ENCODE measurements at regions not wholly inside any gene's neighbourhood (a gene's known extent, or its start where the extent isn't known, plus 50 kb on each side); places are given as distances from the start of the nearest gene placed in this dataset.
"Not testable (repeated sequence)": the region's sequence is repeated elsewhere in the genome, so short reads cannot be mapped to it uniquely, and the experiment has no call there.

DNA sequence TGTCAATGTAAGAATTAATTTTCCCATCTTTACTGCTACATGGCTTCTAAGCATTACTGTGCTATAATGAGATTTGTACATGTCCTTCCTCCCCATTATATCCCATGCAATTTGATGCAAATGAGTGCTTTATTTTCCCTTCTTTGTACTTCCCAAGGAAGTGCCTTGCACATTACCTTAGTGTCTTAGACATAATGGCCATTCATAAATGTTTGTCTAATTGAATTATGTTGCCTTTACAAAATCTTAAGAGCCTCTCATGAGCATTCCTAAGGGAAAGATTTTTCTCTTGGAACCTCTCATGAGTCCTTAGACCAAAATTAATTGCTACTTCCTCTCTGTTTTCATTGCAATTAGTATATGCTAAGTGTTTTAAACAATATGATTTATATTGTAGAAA, 741.7 kb downstream of the RERGL start:
- no peak for DNase-seq

DNA sequence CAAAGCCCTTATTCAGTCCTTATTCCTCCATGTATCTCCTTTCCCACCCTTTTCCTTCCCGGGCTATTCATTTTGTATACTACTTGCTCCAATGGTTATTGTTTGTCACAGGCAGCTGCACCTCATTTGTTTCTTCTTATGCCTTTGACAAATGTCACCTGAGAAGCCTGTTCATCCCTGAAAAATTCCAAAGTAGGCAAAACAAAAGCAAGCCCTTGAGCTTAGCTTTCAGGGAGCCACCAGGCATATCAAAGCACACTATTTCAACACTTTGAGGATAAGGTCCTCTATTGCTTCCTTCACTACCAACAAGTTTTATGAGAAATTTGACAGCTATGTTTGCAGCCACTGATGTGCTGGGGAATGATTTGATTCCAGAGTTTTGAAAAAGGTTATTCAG, 738.7 kb upstream of the LMO3 start:
- DNase-seq, result no peak

DNA sequence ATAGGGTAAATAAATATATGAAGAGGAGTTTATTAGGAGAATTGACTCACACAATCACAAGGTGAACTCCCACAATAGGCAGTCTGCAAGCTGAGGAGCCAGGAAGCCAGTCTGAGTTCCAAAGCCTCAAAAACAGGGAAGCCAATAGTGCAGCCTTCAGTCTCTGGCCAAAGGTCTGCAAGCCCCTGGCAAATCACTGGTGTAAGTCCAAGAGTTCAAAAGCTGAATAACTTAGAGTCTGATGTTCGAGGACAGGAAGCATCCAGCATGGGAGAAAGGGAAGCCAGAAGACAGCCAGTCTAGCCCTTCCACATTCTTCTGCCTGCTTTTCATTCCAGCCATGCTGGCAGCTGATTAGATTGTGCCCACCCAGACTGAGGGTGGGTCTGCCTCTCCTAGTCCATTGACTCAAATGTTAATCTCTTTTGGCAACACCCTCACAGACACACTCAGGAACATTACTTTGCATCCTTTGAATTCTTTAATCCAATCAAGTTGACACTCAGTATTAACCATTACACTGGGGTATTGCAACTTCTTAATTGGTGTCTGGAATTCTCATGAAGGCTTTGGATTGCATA, 736.5 kb upstream of the LMO3 start:
- DNase-seq, result no peak

DNA sequence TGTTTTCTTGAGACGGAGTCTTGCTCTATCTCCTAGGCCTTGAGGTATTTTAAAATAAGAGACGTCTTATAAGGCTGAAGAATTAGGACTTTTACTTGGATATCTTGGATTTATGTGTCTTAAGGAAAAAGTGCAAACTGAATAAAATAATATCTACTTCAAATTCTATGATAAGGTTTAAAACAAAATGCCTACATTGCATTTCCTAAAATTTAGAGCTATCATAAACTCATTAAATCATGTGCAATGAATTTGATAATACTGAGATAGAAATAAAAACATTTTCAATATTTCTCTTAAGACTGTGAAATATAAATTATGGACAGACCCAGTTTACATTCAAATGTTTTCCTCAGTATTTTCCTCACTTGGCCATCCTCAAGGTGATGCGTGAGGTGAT, 729.5 kb upstream of the LMO3 start:
- no peak for DNase-seq

DNA sequence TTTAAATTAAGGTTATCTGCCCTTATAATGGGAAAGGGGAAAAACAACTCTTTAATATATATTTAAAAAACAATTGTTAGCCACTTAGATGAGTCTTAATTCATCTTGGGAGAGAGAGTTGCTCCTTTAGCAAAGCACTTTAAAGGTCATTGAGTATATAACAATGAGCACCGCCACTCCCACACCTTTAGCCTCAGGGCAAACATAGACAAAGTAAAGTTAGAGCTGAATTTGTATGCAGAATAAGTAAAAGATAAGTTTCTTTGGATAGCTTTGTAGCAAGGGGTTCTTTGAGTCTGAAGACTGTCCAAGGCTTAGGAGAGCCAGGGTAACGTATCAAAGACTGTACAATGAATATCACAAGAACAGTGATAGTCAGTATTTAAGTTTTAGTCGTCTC, 728.8 kb upstream of the LMO3 start:
- no peak for DNase-seq

DNA sequence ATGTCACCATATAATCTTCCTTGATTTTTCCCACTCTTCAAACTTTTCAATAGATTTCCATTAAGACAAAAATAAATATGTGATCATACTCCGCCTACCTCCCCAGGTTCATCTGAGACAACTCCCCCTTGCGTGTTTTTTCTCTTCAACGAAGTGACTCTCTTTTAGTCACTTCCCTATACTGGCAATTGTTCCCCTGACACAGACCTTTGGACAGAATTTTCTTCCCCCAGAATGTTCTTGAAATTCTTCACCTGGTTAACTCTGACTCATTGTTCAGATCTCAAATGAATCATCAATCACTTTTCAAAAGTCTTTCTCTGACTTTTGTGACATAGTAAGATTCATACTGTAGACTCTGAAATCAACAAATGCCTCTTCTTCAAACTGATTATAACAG, 727.3 kb upstream of the LMO3 start:
- DNase-seq, result no peak

DNA sequence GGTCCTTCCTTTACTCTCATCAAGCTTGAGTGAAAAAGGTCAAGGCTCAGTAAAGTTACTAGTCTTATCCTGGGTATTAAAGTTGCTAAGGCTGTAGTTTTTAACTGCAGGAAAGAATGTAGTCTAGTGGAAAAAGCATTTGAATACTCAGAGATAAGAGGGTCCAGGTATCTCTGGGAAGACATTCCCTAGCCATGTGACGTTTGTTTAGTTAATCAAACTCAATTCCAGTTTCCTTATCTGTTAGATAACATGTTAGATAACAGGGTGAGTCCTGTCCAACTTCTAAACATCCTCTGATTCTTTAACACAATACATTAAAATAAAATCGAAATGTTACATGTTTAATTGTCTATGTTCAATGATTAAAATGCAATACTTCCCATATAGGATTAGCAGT, 720.7 kb upstream of the LMO3 start:
- no peak for DNase-seq

DNA sequence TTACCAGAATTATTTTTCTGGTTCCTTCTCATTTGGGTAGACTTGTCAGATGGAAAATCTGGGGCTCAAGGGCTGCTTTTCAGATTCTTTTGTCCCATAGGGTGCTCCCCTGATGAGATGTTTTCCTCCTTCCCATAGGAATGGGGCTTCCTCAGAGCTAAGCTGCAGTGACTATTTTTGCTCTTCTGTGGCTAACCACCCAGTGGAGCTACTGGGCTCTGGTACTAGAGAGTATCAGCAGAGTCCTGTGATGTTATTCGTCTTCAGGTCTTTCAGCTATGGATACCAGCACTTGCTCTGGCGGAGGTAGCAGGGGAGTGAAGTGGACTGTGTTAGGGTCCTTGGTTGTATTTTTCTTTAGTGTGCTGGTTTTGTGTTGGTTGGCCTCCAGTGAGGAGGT, 716.1 kb upstream of the LMO3 start:
- DNase-seq, result no peak

DNA sequence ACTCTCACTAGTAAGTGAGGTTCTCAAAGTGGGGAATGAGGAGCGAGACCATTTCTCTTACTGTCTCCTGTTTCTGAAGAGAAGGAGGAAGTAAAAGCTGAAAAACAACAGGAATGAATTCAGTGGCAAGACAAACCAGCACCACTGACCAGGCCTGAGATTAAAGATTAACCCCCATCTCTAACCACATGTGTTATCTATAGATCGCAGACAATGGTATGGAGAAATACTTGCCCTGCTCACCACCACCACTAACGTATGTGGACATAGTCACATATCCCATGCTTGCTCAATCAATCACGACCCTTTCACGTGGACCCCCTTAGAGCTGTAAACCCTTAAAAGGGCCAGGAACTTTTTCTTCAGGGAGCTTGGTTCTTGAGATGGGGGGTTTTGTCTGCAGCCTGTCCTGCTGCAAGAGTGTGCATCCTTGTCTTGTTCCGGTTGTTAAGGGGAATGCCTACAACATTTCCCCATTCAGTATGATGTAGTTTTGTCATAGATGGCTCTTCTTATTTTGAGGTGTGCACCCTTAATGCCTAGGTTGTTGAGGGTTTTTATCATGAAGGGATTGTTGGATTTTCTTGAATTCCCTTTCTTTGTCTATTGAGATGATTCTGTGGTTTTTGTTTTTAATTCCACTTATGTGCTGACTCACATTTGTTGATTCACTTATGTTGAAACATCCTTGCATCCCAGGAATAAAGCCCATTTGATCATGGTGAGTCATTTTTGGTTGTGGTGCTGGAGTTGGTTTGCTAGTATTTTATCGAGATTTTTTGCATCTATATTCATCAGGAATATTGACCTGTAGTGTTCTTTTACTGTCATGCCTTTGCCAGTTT, 698.8 kb upstream of the LMO3 start:
- DNase-seq, result no peak

DNA sequence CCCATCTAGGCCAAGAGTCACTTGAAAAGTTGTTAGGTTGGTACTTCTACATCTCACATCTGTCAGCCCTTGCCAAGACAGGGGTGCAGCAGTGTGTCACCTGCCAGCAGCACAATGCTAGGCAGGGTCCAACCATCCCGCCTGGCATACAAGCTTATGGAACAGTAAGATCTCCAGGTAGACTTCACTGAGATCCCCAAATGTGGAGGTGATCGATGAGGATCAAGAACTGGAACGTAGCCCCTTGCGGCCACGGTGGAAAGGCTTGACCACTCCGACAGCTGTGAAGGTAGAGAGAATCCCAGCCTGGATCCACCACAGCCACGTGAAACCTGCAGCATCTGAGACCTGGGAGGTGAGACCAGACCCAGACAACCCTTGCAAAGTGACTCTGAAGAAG, 696.0 kb upstream of the LMO3 start:
- DNase-seq, result no peak

DNA sequence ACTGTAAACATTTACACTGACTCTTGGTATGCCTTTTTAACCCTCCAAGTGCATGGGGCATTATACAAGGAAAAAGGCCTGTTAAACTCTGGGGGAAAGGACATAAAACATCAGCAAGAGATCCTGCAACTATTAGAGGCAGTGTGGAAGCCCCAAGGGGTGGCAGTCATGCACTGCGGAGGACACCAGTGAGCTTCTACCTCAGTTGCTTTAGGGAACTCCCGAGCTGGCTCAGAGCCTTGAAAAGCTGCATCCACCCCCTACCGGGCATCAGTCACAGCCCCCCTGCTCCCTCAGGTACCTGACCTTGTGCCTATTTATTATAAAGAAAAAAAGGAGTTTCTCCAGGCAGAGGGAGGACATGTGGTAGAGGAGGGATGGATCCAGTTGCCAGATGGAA, 695.6 kb upstream of the LMO3 start:
- DNase-seq, result no peak

DNA sequence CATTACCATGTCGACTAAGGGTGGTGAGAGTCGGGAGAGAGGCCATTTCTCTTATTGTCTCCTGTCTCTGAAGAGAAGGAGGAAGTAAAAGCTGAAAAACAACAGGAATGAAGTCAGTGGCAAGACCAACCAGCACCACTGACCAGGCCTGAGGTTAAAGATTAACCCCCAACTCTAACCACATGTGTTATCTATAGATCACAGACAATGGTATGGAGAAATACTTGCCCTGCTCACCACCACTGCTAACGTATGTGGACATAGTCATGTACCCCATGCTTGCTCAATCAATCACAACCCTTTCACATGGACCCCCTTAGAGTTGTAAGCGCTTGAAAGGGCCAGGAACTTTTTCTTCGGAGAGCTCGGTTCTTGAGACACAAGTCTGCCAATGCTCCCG, 690.9 kb upstream of the LMO3 start:
- no peak for DNase-seq

DNA sequence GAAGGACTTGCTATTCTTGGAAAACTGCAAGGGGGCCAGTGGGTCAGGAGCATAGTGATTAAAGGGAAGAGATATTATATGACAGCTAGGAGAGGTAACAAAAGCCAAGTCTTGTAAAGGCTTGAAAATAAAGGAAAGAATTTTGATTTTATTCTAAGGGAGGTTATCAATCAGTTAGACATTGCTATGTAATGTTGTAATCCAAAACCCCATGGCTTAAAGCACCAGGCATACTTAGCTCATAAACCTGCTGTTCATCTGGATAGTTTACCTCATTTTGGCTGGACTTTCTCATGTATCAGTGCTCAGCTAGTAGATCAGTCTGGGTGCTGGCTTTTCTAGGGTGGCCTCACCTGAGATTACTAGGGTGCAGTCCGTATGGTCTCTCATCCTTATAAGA, 680.9 kb upstream of the LMO3 start:
- no peak for DNase-seq

DNA sequence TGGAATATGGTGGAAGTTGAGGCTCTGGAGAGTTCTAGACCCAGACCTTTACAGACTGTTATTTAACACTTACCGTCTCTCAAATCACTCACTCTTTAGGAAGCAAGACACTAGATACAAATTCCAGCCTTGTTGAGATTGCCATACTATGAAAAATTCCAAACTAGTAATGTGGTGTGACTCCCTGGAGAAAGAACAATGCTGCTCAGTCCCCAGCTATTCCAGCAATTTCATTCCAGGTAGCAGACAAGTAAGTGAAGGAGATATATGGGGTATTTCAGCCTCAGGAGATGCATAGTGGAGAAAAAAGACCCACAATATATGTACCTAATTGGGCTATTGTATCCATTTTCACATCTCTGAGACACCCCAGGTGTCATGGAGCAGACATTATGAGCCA, 678.9 kb upstream of the LMO3 start:
- DNase-seq, result no peak

DNA sequence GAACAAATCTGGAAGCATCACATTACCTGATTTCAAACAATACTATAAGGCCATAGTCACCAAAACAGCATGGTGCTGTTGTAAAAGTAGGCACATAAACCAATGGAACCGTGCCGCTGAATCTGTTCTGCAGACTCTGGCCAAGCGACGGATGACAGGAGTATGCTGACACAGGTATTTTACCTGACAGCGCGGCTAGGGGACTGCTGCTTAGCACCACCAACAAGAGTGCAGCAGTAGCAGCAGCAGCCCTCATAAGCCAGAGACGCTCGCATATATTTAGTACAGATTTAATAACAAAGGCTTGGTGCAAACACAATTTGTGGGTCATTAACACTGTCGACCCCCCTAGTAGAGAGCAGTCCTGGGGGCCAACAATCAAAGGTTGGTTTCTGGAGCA, 677.6 kb upstream of the LMO3 start:
- DNase-seq, result no peak

DNA sequence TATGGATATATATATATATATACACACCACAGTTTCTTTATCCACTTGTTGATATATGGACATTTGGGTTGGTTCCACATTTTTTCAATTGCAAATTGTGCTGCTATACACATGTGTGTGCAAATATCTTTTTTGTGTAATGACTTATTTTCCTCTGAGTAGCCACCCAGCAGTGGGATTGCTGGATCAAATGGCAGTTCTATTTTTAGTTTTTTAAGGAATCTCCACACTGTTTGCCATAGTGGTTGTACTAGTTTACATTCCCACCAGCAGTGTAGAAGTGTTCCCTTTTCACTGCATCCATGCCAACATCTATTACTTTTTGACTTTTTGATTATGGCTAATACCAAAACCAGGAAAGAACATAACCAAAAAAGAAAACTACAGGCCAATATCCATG, 676.2 kb upstream of the LMO3 start:
- not testable (repeated sequence) for DNase-seq

DNA sequence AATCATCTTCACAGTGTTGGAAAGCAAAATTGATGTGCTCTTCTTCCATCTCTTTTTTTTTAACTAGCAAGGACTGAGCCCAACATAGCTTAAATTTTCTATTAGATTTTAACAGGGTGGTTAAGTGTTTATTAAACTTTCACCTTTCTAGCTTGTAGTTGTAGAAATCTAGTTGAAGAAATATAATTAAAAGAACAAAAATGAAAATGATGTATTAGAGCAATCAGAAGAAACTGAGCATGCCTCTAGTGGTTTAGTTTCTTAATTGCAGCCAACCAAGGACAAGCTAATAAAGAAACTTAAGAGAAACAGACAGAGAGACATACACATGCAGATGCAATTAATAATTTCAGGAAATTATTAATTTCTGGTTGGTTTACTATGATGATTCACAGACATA, 673.0 kb upstream of the LMO3 start:
- no peak for DNase-seq

DNA sequence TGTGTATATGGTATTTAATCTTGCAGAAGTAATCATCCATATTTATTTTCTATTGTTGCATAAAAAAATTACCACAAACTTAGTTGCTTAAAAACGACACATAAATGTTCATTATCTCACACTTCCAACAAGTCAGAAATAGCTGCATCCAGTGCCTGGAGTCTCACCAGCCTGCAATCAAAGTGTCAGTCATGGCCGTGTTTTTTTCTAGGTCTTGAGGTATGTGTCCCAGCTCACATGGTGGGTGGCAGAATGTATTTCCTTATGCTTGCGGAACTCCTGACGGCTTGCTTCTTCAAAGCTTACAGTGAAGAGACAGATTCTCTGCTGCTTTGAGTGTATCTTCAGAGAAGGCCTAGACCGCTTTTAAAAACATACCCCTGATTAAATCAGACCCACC, 670.2 kb upstream of the LMO3 start:
- no peak for DNase-seq

DNA sequence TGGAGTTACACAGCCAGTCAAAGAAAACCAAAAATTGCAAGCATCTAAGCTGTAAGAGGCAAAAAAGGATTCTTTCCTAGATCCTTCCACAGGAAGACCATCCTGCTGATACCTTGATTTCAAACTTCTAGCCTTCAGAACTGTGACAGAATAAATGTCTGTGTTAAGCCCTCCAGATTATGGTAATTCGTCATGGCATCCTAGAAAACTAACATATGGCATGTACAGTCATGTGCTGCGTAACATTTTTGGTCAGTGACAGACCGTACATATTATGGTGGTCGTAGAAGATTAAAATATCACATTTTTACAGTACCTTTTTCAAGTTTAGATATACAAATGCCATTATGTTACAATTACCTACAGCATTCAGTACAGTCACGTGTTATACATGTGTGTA, 660.9 kb upstream of the LMO3 start:
- no peak for DNase-seq

DNA sequence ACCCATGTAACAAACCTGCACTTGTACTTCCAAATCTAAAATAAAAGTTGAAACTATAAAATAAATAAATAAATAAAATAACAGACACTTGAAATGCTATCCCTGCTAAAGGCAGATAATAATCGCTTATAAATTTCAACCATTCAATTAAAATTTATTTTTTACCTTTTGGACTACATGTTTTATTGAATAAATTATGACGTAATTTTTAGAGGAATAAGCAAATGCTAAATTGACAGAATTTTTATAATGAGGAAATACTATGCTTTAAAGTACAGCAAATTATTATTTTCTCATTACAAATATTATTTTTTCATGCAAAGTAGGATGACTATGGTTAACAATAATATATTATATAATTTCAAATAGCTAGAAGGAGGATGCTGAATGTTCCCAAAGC, 658.6 kb upstream of the LMO3 start:
- DNase-seq, result no peak

DNA sequence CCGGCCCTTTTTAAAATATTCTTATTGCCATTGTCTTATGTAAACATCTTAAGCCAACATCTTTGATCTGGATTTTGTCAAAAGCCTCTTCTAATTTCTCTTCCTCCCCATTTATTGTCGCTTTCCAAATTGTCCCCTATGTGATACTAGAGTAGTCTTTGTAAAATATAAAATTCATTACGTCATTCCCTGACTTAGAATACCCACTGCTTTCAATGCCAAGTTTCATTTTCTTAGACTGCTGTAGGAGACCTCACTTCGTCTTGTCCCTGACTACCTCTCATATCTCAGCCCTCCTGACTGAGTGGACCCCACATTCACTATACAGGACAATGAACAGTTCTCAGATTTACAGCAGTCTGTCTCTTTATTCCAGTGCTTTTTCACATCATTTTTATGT, 633.9 kb upstream of the LMO3 start:
- no peak for DNase-seq

DNA sequence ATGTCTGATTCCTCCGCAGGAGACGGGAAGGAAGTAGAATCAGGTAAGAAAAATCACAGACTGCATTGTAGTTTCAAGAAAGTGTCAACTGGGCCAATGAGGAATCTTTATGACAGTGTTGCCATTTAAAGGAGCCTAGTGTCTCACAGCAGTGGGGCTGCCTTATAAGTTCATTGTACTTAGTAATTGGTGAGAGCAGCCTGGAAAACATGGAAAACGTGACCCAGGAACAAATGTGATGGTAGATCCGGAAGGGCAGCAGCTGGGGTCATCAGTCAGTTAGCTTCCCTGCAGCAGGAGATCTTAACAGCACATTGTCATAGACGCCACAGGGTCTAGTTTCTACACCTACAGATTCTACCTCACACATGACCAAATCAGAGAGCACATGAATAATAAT, 630.0 kb upstream of the LMO3 start:
- no peak for DNase-seq

DNA sequence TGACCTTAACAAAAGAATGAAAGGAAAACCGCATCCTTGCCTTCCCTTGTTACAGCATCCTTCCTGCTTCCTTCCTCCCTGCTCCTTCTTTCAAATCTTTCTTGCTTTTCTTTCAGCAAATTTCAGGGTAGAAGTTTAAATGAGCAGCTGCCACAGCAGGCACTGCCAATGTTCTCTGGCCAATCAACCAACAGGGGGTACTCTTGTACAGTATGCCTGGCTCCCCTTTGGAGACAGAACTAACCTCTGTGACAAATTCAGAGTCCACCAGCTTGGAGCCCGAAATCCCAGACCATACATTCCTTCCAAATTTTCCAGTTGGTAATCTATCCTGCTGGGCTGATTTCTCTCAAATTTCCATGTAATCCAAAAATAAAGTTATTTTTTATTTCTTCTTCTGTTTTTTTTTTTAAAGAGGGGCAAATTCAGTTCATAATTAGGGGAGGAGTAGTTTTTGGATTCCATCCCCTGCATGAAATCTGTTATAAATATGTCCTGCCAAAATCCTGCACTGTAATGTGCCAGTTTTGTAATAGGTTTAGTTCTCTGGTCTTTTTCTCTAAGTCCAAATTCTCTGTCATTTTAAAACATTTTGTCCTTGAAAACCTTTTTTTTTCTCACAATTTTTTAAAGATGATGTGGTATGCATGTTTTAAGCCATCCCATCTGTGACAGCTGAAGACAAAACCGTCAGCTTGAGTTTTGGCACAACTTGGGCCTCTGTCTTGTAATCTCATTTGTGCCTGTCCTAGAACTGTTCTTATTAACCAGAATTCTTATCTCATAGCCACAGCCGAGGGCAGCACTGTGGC, 610.0 kb upstream of the LMO3 start:
- no peak for DNase-seq

DNA sequence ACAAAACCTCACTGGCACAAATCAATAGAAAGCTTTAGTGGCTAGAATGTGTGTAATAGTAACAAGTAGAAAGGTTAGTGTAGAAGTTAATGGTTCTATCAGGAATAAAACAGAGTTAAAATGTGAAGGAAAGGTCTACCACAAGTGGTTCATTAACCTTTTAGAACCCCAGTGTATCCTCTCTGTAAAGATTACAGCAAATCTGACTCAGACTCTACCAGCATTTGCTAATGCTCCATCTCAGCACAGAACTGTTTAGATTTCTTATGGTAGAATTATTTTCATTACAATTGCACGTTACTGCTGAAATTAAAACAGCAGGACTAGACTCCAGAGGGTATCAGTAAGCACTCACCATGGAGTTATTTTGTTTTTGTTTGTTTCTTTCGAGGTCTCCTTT, 609.0 kb upstream of the LMO3 start:
- no peak for DNase-seq
